Right ventricle myocardium superior (tissue), 1 donor: ENCODE measurements at regions not wholly inside any gene's neighbourhood (a gene's known extent, or its start where the extent isn't known, plus 50 kb on each side); places are given as distances from the start of the nearest gene placed in this dataset.
"Not testable (repeated sequence)": the region's sequence is repeated elsewhere in the genome, so short reads cannot be mapped to it uniquely, and the experiment has no call there.

Experiments used
- ATAC-seq: fragments of 200-7000 bp; cut with Tn5 transposase; one replicate; pipeline ENCODE4 v1.9.1; 2020; ENCODE audit warnings: mild to moderate bottlenecking; ENCODE audit not compliant: poor library complexity
- DNase-seq: peaks from one replicate; pipeline ENCODE4 v3.0.0-alpha.2; 2020
- intact Hi-C: fragments of 100-400 bp; cut with DNase I; formaldehyde crosslinking; loops from one replicate; pipeline ENCODE4 v1.11.2; 2022
- donor health status: DM: no; HTN: yes; CAD: no; lungs with severe emphysema.

- intact Hi-C loops: no loop called here
- DNase-seq (no peak), ATAC-seq (no peak)
Measured at GRCh38 chr12:87254381-87255030, 774.7 kb downstream of the C12orf50 start.

GRCh38 chr12:87253157-87253556, 776.0 kb downstream of the C12orf50 start:
- no peak for DNase-seq
- intact Hi-C loops: no loop called here

GRCh38 chr12:87246726-87247125, 782.5 kb downstream of the C12orf50 start:
- DNase-seq (no peak), ATAC-seq (no peak)
- intact Hi-C loops: no loop called here

More at GRCh38 chr12:87253157-87253556, 776.0 kb downstream of the C12orf50 start:
- ATAC-seq: no peak

GRCh38 chr12:87238466-87238865, 790.7 kb downstream of the C12orf50 start:
- intact Hi-C loops: no loop called here
- ATAC-seq: no peak
- no peak for DNase-seq

GRCh38 chr12:87234898-87235297, 794.3 kb downstream of the C12orf50 start:
- ATAC-seq: no peak
- DNase-seq: no peak
- intact Hi-C loops: no loop called here

GRCh38 chr12:87233671-87234070, 795.5 kb downstream of the C12orf50 start:
- no peak for ATAC-seq
- intact Hi-C loops: no loop called here
- DNase-seq: no peak

GRCh38 chr12:87231818-87232217, 797.4 kb downstream of the C12orf50 start:
- DNase-seq (no peak), ATAC-seq (no peak)
- intact Hi-C loops: no loop called here

- no peak for ATAC-seq
- intact Hi-C loops: no loop called here
- no peak for DNase-seq
Measured at GRCh38 chr12:87230441-87230840, 798.8 kb downstream of the C12orf50 start.

GRCh38 chr12:87227162-87227561, 802.0 kb downstream of the C12orf50 start:
- DNase-seq (no peak), ATAC-seq (no peak)
- intact Hi-C loops: no loop called here

GRCh38 chr12:87217491-87217890, 811.7 kb downstream of the C12orf50 start:
- ATAC-seq: no peak
- no peak for DNase-seq
- intact Hi-C loops: no loop called here

GRCh38 chr12:87216436-87216835, 812.8 kb downstream of the C12orf50 start:
- DNase-seq: no peak
- intact Hi-C loops: no loop called here
- no peak for ATAC-seq

GRCh38 chr12:87202189-87202588, 827.0 kb downstream of the C12orf50 start:
- intact Hi-C loops: no loop called here
- peak; percentile 60 for ATAC-seq

GRCh38 chr12:87201598-87201997, 827.6 kb downstream of the C12orf50 start:
- intact Hi-C loops: no loop called here
- no peak for DNase-seq
- ATAC-seq: peak; percentile 83

More at GRCh38 chr12:87202189-87202588, 827.0 kb downstream of the C12orf50 start:
- DNase-seq: no peak

- ATAC-seq: peak; percentile 71
- intact Hi-C loops: no loop called here
- DNase-seq: no peak
Measured at GRCh38 chr12:87200289-87200979, 828.8 kb downstream of the C12orf50 start.

GRCh38 chr12:87198181-87198580, 831.0 kb downstream of the C12orf50 start:
- intact Hi-C loops: no loop called here
- ATAC-seq: no peak
- DNase-seq: no peak

- ATAC-seq: no peak
- no peak for DNase-seq
- intact Hi-C loops: no loop called here
Measured at GRCh38 chr12:87196321-87196720, 832.9 kb downstream of the C12orf50 start.

- ATAC-seq, intact Hi-C loops, DNase-seq: not testable (repeated sequence)
Measured at GRCh38 chr12:87194389-87194788, 834.8 kb downstream of the C12orf50 start.

- DNase-seq: no peak
Measured at GRCh38 chr12:87185367-87185766, 843.8 kb downstream of the C12orf50 start.

GRCh38 chr12:87182696-87183233, 846.4 kb downstream of the C12orf50 start:
- intact Hi-C loops: no loop called here
- DNase-seq (no peak), ATAC-seq (no peak)

More at GRCh38 chr12:87185367-87185766, 843.8 kb downstream of the C12orf50 start:
- intact Hi-C loops: no loop called here
- no peak for ATAC-seq

- intact Hi-C loops: no loop called here
- DNase-seq (no peak), ATAC-seq (no peak)
Measured at GRCh38 chr12:87171356-87171755, 857.8 kb downstream of the C12orf50 start.
